GM12891 (cell line): ENCODE measurements at regions not wholly inside any gene's neighbourhood (a gene's known extent, or its start where the extent isn't known, plus 50 kb on each side); places are given as distances from the start of the nearest gene placed in this dataset.

Experiments
- POLR2A ChIP-seq: IDR thresholded peaks from 2 replicates; pipeline ENCODE4 v1.6.1; 2011; ENCODE audit warnings: low read depth, low read length, control low read depth
- POLR2AphosphoS5 ChIP-seq: IDR thresholded peaks from 2 replicates; pipeline ENCODE4 v1.6.1; 2011; ENCODE audit warnings: low read depth, low read length, control low read depth
- TAF1 ChIP-seq: IDR thresholded peaks from 2 replicates; pipeline ENCODE4 v1.6.1; 2011; ENCODE audit warnings: low read depth, low read length, control low read depth

GRCh38 chrX:94831364-94831763, 1157.4 kb downstream of the FAM133A start:
- TF ChIP-seq POLR2AphosphoS5: no peak
- TF ChIP-seq POLR2A: no peak
- TF ChIP-seq TAF1: no peak
